ENCODE measurements at regions not wholly inside any gene's neighbourhood (a gene's known extent, or its start where the extent isn't known, plus 50 kb on each side); places are given as distances from the start of the nearest gene placed in this dataset.

GRCh38 chr2:156915332-156915731 is 342.2 kb upstream of the GALNT5 start:
- no peak overlapping the region for H3K4me3 ChIP-seq (ENCODE audit: low read depth, low read length)
- H3K9me3 ChIP-seq = no peaks in the 10 kb centered on the region
- H3K4me1 ChIP-seq = no peaks in the 10 kb centered on the region; the same call in 1 of the 2 replicates
- Mint-ChIP-seq H3K4me3 (ENCODE audit: unreplicated experiment) (no peak overlapping the region), H3K27ac (ENCODE audit: unreplicated experiment) (no peak overlapping the region), H3K27me3 (ENCODE audit: insufficient read depth, unreplicated experiment) (peaks cover 4% of the 10 kb centered on the region), H3K4me1 (ENCODE audit: low read depth, unreplicated experiment) (peaks cover 7% of the 10 kb centered on the region), H3K9me3 (ENCODE audit: unreplicated experiment) (no peaks in the 10 kb centered on the region), H3K36me3 (ENCODE audit: insufficient read depth, unreplicated experiment) (no peaks in the 10 kb centered on the region)
- ChIA-PET CTCF (no interaction called here), POLR2A (no interaction called here)
- intact Hi-C loops (cut with micrococcal nuclease; ENCODE audit: unreplicated experiment) = no loop called here
- no peaks in the 10 kb centered on the region for H3K36me3 ChIP-seq (ENCODE audit: control insufficient read depth, insufficient read depth, low read length)
- no TSS peak for BruUV-seq (replicated peaks)
- DNase-seq = no peak
- no peak for TF ChIP-seq CTCF (IDR thresholded peaks at IDR 0.05; ENCODE audit: insufficient read depth in 1 of 2, low read depth in 1 of 2, low read length in 1 of 2, severe bottlenecking in 1 of 2, unreplicated experiment in 1 of 2)
- no peaks in the 10 kb centered on the region for H3K27me3 ChIP-seq (replicated peaks; ENCODE audit: control insufficient read depth, insufficient read depth, low read length)

DNA sequence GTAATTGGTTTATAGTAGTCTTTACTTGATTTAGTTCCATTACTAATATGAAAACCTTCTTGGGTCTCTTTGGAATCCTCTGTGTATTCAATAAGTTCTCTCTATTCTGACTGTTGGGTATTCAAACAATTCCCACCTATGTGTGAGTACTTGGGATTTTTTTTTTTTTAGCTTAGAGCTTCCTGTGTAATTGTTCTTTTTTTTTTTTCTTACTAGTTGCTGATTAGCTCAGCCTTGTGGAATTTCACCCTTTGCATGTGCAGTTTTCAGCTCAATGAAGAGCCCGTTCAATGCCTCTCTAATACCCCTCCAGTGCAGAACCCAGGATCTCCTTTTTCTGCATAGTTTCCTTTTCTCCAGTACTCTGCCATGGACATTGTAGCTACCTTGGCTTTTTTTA is 339.1 kb upstream of the GALNT5 start:
- CTCF ChIA-PET = interaction anchor here (0.7 kb wide), 1 partner anchor 970 kb away, joined by 5 read pairs; no protein-coding TSS in a partner anchor
- H3K9me3 Mint-ChIP-seq (ENCODE audit: unreplicated experiment) = no peaks in the 10 kb centered on the region

DNA sequence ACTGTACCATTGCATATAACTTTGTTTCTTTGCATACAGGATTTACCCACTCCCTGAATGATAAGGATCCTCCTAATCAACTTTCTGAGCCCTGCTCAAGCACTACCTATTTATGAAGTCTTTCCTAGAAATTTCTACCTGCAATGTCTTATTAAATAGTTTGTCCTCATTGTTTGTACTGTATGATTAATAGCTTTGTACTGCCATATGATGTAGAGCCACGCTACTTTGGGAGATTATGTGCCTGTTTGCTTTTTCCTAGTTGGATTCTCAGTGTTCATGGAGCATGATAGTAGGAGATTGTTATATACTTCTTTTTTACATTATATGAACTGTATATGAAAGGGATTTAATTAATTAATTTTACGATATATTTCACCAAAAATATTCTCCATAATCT is 327.1 kb upstream of the GALNT5 start:
- Histone ChIP-seq H3K4me3 (ENCODE audit: low read depth, low read length) (no peak overlapping the region), H3K9me3 (no peaks in the 10 kb centered on the region), H3K27me3 (replicated peaks; ENCODE audit: control insufficient read depth, insufficient read depth, low read length) (no peaks in the 10 kb centered on the region), H3K4me1 (no peaks in the 10 kb centered on the region), H3K36me3 (ENCODE audit: control insufficient read depth, insufficient read depth, low read length) (no peaks in the 10 kb centered on the region)
- H3K36me3 Mint-ChIP-seq (ENCODE audit: insufficient read depth, unreplicated experiment) = no peaks in the 10 kb centered on the region
- no peak for TF ChIP-seq CTCF (IDR thresholded peaks at IDR 0.05; ENCODE audit: insufficient read depth in 1 of 2, low read depth in 1 of 2, low read length in 1 of 2, severe bottlenecking in 1 of 2, unreplicated experiment in 1 of 2)
- DNase-seq = no peak
- H3K4me3 Mint-ChIP-seq (ENCODE audit: unreplicated experiment) = no peak overlapping the region
- no TSS peak for BruUV-seq (replicated peaks)
- intact Hi-C loops (cut with micrococcal nuclease; ENCODE audit: unreplicated experiment) = no loop called here
- H3K27ac Mint-ChIP-seq (ENCODE audit: unreplicated experiment) = no peak overlapping the region
- ChIA-PET POLR2A (no interaction called here), CTCF (no interaction called here)
- H3K9me3 Mint-ChIP-seq (ENCODE audit: unreplicated experiment) = peaks cover 27% of the 10 kb centered on the region
- H3K27me3 Mint-ChIP-seq (ENCODE audit: insufficient read depth, unreplicated experiment) = peaks cover 5% of the 10 kb centered on the region
- peaks cover 6% of the 10 kb centered on the region for H3K4me1 Mint-ChIP-seq (ENCODE audit: low read depth, unreplicated experiment)

More for the DNA sequence above, 339.1 kb upstream of the GALNT5 start:
- Mint-ChIP-seq H3K36me3 (ENCODE audit: insufficient read depth, unreplicated experiment) (no peaks in the 10 kb centered on the region), H3K4me1 (ENCODE audit: low read depth, unreplicated experiment) (peaks cover 7% of the 10 kb centered on the region), H3K4me3 (ENCODE audit: unreplicated experiment) (no peak overlapping the region), H3K27me3 (ENCODE audit: insufficient read depth, unreplicated experiment) (no peaks in the 10 kb centered on the region), H3K27ac (ENCODE audit: unreplicated experiment) (no peak overlapping the region)
- POLR2A ChIA-PET = no interaction called here
- no peak for TF ChIP-seq CTCF (IDR thresholded peaks at IDR 0.05; ENCODE audit: insufficient read depth in 1 of 2, low read depth in 1 of 2, low read length in 1 of 2, severe bottlenecking in 1 of 2, unreplicated experiment in 1 of 2)
- H3K9me3 ChIP-seq = no peaks in the 10 kb centered on the region
- intact Hi-C loops (cut with micrococcal nuclease; ENCODE audit: unreplicated experiment) = no loop called here
- DNase-seq = no peak
- no TSS peak for BruUV-seq (replicated peaks)
- no peaks in the 10 kb centered on the region; the same call in 1 of the 2 replicates for H3K4me1 ChIP-seq
- H3K27me3 ChIP-seq (replicated peaks; ENCODE audit: control insufficient read depth, insufficient read depth, low read length) = no peaks in the 10 kb centered on the region
- H3K36me3 ChIP-seq (ENCODE audit: control insufficient read depth, insufficient read depth, low read length) = no peaks in the 10 kb centered on the region
- H3K4me3 ChIP-seq (ENCODE audit: low read depth, low read length) = no peak overlapping the region

All from Caco-2 (cell line).